Central memory CD8-positive, alpha-beta T cell (primary cell): ENCODE measurements at regions not wholly inside any gene's neighbourhood (a gene's known extent, or its start where the extent isn't known, plus 50 kb on each side); places are given as distances from the start of the nearest gene placed in this dataset.
A peak's percentile ranks its signal among the peaks of the same experiment; 100 is the strongest.

Experiments
- ATAC-seq: fragments of 150-1000 bp; cut with Tn5 transposase; replicated peaks from 2 replicates; pipeline ENCODE4 v1.10.0; 2022; ENCODE audit warnings: mild to moderate bottlenecking, moderate FRiP score, moderate number of reproducible peaks; ENCODE audit not compliant: poor library complexity, severe bottlenecking; ENCODE audit errors: extremely low read depth
- DNase-seq, 2 donors: peaks; one replicate each; pipeline ENCODE4 v3.0.0; 2021; ENCODE audit warnings: low spot score in 2 of 2
- H3K27ac Mint-ChIP-seq: one replicate; pipeline ENCODE4 v1.8.0; 2022; ENCODE audit warnings: low read depth, mild to moderate bottlenecking, moderate library complexity, mixed read lengths
- H3K27me3 Mint-ChIP-seq: one replicate; pipeline ENCODE4 v1.8.0; 2022; ENCODE audit warnings: mixed read lengths
- H3K36me3 Mint-ChIP-seq: one replicate; pipeline ENCODE4 v1.8.0; 2022; ENCODE audit warnings: mild to moderate bottlenecking, moderate library complexity, mixed read lengths; ENCODE audit not compliant: insufficient read depth
- H3K4me1 Mint-ChIP-seq: one replicate; pipeline ENCODE4 v1.8.0; 2022; ENCODE audit warnings: mixed read lengths
- H3K4me3 Mint-ChIP-seq: one replicate; pipeline ENCODE4 v1.8.0; 2022; ENCODE audit warnings: mild to moderate bottlenecking, moderate library complexity, mixed read lengths
- H3K9me3 Mint-ChIP-seq: one replicate; pipeline ENCODE4 v1.8.0; 2022; ENCODE audit warnings: mixed read lengths

DNA sequence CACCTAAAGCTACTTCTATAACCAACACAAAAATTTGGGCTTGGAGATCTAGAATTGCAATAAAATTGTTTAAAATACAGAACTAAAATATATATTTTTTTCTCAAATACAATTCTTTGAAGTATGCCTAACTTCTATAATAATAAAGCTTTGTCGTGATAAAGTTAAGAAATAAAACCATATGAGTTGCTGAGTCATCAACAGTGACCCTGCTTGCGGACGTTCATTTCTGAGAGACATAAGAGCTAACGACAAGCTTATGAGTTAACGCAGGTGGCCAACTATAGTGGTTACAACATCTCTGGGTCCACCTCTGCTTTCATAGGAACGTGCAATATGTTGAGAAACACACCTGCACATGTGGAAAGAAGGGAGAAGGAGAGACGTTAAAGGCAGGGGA, 407.1 kb upstream of the SLC14A2 start:
- ATAC-seq: no peak
- Mint-ChIP-seq H3K27ac (no peak overlapping the region), H3K4me1 (no peaks in the 10 kb centered on the region), H3K4me3 (no peak overlapping the region), H3K9me3 (no peaks in the 10 kb centered on the region), H3K27me3 (peaks cover 10% of the 10 kb centered on the region), H3K36me3 (no peaks in the 10 kb centered on the region)
- no peak for DNase-seq

DNA sequence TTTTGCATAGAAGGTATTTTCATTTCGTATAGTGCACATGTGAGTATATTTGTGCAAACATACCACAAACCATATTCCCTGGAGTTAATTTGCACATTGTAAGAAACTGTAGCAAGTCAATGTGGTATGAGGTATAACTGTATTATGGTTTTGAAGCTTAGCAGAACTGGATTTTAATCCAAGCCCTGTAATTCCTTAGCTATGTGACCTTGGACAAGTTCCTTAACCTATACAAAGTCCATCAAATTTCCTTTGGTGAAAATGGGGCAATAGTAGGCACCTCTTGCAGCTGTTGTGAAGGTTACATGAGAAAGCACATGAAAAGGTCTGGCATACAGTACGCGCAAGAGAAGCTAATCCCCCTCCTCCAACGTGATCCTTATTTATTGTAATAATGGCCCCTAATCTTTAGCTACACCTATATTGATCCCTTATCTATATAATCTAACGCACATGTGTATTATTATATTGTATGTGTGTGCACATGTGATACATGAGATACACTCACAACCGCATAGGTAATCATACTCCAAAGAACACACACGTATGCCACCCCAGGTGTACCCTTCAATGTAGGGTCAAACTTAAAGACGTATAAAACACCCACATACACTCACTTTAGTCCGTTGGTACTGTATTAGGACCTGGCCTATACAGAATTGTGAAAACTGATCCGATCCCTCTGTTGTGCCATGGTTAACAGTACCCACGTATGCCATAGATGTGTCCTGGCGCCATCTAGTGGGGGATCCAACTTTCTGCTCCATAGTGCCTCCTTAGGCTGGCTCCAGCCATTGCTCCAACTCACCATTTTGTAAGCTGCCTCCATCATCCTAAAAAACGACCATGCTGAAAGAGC, 402.9 kb upstream of the SLC14A2 start:
- H3K27ac Mint-ChIP-seq: no peak overlapping the region
- peak; percentile 61 to 62 for DNase-seq
- ATAC-seq: peak; percentile 92
- H3K4me1 Mint-ChIP-seq: no peaks in the 10 kb centered on the region
- H3K36me3 Mint-ChIP-seq: no peaks in the 10 kb centered on the region
- H3K27me3 Mint-ChIP-seq: peaks cover 10% of the 10 kb centered on the region
- no peak overlapping the region for H3K4me3 Mint-ChIP-seq
- no peaks in the 10 kb centered on the region for H3K9me3 Mint-ChIP-seq

DNA sequence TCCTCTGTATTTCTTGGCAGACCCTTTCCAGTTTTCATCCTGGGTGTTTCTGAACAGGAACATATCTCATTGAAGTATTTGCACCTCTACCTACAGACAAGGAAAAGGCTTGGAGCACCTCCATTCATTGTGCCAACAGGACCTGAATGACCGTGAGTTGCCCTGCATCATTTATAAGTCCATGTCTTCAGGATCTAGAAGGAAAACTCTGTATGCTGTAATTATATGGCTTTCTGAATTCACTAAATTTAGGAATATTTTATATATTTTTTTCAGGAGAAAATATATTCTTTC, 402.3 kb upstream of the SLC14A2 start:
- no peak overlapping the region for H3K27ac Mint-ChIP-seq
- no peak overlapping the region for H3K4me3 Mint-ChIP-seq
- H3K36me3 Mint-ChIP-seq: no peaks in the 10 kb centered on the region
- no peaks in the 10 kb centered on the region for H3K4me1 Mint-ChIP-seq
- H3K9me3 Mint-ChIP-seq: no peaks in the 10 kb centered on the region
- DNase-seq: no peak
- ATAC-seq: no peak
- H3K27me3 Mint-ChIP-seq: peaks cover 10% of the 10 kb centered on the region

DNA sequence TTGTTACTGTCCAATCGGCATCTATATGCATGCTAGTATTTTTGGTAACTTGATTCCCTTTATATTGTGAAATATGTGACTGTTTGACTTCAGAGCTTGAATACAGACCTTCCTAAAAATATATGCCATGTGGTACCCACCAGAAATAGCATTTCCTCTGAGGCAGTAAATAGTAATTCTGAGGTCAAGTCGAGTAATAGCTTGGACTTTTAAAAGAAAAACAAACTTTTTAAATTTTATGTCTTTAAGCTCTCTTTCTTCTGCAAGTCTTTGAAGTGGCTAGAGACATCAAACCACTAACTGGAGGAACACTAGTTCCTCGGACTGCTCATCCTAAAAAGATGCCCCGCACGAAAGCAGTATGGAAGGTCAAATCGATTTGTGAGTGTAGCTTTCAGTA, 396.8 kb upstream of the SLC14A2 start:
- H3K9me3 Mint-ChIP-seq: no peaks in the 10 kb centered on the region
- no peak overlapping the region for H3K27ac Mint-ChIP-seq
- no peak overlapping the region for H3K4me3 Mint-ChIP-seq
- DNase-seq (no peak), ATAC-seq (no peak)
- no peaks in the 10 kb centered on the region for H3K4me1 Mint-ChIP-seq
- peaks cover 16% of the 10 kb centered on the region for H3K27me3 Mint-ChIP-seq
- no peaks in the 10 kb centered on the region for H3K36me3 Mint-ChIP-seq

DNA sequence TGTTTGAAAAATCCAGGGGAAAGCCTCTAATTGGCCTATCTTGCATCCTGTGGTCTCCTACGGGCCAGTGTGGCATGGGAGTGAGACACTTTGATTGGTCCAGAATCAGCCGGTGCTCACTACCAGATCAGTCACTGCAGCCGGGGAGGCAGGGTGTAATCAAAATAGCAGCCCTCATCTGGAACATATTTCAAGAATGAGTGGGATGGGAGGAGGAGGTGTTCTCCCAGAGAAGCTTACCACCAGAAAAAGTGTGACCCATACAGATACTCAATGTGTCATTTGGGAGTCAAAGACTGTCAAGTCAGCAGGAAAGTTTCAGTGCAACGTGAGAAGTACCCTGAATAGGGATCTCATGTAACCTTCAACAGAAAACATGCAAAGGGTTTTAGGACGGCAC, 393.9 kb upstream of the SLC14A2 start:
- ATAC-seq (no peak), DNase-seq (no peak)
- H3K36me3 Mint-ChIP-seq: no peaks in the 10 kb centered on the region
- peaks cover 16% of the 10 kb centered on the region for H3K27me3 Mint-ChIP-seq
- H3K9me3 Mint-ChIP-seq: no peaks in the 10 kb centered on the region
- H3K4me1 Mint-ChIP-seq: no peaks in the 10 kb centered on the region
- H3K4me3 Mint-ChIP-seq: no peak overlapping the region
- H3K27ac Mint-ChIP-seq: no peak overlapping the region

DNA sequence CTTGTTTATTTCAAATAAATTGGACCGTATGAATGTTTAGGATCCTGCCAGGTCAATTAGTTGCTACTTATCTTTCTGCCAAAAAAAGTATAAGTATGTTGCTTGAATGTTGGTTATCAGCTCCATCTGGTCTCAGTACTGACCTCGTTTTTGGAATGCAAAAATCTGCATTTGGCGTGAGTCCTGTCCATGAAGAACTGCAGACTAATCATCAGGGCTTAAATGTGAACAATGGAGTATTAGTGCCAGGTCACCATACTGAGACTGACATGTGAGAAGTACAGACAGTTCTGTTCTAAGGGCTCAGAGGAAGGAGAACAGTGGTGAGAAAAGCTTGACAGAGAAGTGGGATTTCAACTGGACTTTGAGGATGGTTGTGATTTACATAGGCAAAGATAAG, 393.1 kb upstream of the SLC14A2 start:
- no peaks in the 10 kb centered on the region for H3K4me1 Mint-ChIP-seq
- DNase-seq (no peak), ATAC-seq (no peak)
- H3K27me3 Mint-ChIP-seq: peaks cover 16% of the 10 kb centered on the region
- H3K27ac Mint-ChIP-seq: no peak overlapping the region
- no peaks in the 10 kb centered on the region for H3K36me3 Mint-ChIP-seq
- H3K9me3 Mint-ChIP-seq: no peaks in the 10 kb centered on the region
- H3K4me3 Mint-ChIP-seq: no peak overlapping the region

DNA sequence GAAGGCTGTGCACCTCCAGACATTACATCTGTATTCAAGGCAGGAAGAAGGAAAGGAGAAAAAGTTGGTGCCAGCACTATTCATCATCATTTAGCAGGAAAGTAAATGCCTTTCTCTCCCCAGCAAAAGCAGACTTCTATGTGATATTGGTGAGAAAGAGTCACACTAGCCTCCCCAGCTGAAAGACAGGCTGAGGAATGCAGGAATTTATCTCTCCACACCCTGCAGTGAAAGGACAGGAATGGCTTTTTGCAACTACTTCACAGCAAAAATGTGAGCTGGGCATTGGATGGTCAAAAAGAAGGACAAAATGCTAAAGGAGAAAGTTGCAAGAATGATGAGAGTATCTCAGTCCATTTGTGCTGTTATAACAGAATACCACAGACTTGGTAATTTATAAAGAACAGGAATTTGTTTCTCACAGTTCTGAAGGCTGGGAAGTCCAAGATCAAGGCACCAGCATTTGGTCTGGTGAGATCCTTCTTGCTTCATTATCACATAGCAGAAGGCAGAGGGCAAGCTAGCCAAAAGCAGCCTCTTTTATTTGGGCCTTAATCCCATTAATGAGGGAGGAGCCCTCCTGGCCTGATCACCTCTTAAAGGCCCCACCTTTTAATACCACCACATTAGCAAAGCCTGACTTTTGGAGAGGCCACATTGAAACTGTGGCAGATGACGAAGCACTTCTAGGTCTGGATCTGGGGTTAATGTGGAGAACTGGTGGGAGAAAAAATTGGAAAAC, 388.1 kb upstream of the SLC14A2 start:
- no peaks in the 10 kb centered on the region for H3K36me3 Mint-ChIP-seq
- H3K4me1 Mint-ChIP-seq: no peaks in the 10 kb centered on the region
- DNase-seq: no peak
- no peak for ATAC-seq
- no peaks in the 10 kb centered on the region for H3K9me3 Mint-ChIP-seq
- no peak overlapping the region for H3K4me3 Mint-ChIP-seq
- no peak overlapping the region for H3K27ac Mint-ChIP-seq
- peaks cover 25% of the 10 kb centered on the region for H3K27me3 Mint-ChIP-seq

DNA sequence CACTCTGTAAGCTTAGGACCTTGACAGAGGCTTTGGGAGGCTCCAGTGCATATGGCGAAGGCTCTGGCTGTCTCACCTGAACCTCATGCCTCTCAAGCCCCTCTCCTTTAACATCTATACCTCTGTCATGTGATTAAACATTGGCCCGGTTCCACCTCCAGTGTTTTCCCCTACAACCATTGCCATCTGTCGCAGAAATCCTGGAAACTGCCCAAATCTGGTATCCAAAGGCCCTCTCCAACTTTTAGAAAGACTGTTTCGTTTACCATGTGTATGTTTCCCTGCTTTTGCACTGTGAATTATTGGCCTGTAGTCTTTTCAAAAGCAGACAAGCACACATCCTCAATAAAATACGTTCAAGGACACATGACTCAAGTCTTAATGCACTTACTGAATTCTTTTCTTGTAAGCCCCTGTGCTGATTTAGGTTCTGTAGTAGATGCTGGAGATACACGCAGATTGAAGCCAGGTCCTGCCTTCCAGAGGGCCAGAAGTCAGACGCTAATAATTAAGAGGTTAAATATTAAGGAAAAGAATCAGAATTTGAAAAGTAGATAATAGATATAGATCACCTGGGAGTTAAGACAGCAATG, 386.4 kb upstream of the SLC14A2 start:
- Mint-ChIP-seq H3K4me1 (no peaks in the 10 kb centered on the region), H3K36me3 (no peaks in the 10 kb centered on the region), H3K9me3 (no peaks in the 10 kb centered on the region), H3K4me3 (no peak overlapping the region), H3K27me3 (peaks cover 12% of the 10 kb centered on the region), H3K27ac (no peak overlapping the region)
- no peak for ATAC-seq
- no peak for DNase-seq

DNA sequence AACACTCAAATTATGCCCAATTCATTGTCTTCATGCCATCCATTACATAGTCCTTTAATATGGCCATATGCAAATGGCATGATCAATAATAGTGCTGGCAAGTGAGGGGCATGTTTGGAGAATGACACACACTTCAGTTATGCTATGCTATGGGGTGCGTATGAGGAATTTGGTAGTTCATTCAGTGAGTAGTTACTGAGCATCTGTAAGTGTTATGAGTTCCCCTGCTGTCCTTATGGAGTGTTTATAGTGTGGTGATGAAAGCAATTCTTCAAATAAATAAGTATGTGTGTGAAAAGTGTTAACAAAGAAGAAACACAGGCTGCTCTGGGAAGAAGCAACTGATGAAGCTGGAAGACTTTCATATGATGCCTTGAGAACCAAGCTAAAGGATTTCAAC, 383.7 kb upstream of the SLC14A2 start:
- DNase-seq (no peak), ATAC-seq (no peak)
- Mint-ChIP-seq H3K9me3 (no peaks in the 10 kb centered on the region), H3K27me3 (peaks cover 12% of the 10 kb centered on the region), H3K27ac (no peak overlapping the region), H3K36me3 (no peaks in the 10 kb centered on the region), H3K4me1 (no peaks in the 10 kb centered on the region), H3K4me3 (no peak overlapping the region)

DNA sequence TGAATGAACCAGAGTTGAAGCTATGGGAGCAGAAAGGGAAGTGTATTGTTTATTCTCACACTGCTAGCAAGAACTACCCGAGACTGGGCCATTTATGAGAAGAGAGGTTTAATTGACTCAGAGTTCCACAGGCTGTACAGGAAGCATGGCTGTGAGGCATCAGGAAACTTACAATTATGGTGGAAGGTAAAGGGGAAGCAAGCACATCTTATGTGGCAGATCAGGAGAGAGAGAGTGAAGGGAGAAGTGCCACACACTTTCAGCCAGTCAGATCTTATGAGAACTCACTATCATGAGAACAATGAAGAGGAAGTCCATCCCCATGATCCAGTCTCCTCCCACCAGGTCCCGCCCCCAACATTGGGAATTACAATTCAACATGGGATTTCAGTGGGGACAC, 383.2 kb upstream of the SLC14A2 start:
- H3K36me3 Mint-ChIP-seq: no peaks in the 10 kb centered on the region
- no peaks in the 10 kb centered on the region for H3K4me1 Mint-ChIP-seq
- H3K9me3 Mint-ChIP-seq: no peaks in the 10 kb centered on the region
- no peak overlapping the region for H3K4me3 Mint-ChIP-seq
- DNase-seq (no peak), ATAC-seq (no peak)
- no peak overlapping the region for H3K27ac Mint-ChIP-seq
- H3K27me3 Mint-ChIP-seq: peaks cover 12% of the 10 kb centered on the region

DNA sequence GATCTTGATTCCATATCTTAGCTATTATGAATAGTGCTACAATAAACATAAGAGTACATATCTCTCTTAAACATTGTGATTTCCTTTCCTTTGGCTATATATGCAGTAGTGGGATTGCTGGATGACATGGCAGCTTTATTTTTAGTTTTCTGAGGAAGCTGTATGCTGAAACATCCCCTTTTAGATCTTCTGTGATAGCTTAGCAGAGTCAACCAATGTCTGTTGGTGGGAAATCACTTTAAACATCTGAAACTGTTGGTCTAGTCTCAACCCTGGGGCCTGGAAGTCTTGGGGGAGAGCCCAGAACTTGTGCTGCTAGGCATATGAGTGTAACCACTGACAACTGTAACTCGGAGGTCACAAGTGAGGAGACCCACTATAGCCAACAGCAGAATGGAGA, 378.6 kb upstream of the SLC14A2 start:
- no peak for DNase-seq
- H3K36me3 Mint-ChIP-seq: no peaks in the 10 kb centered on the region
- no peak overlapping the region for H3K4me3 Mint-ChIP-seq
- no peaks in the 10 kb centered on the region for H3K9me3 Mint-ChIP-seq
- H3K4me1 Mint-ChIP-seq: no peaks in the 10 kb centered on the region
- H3K27ac Mint-ChIP-seq: no peak overlapping the region
- ATAC-seq: no peak
- peaks cover 35% of the 10 kb centered on the region for H3K27me3 Mint-ChIP-seq

DNA sequence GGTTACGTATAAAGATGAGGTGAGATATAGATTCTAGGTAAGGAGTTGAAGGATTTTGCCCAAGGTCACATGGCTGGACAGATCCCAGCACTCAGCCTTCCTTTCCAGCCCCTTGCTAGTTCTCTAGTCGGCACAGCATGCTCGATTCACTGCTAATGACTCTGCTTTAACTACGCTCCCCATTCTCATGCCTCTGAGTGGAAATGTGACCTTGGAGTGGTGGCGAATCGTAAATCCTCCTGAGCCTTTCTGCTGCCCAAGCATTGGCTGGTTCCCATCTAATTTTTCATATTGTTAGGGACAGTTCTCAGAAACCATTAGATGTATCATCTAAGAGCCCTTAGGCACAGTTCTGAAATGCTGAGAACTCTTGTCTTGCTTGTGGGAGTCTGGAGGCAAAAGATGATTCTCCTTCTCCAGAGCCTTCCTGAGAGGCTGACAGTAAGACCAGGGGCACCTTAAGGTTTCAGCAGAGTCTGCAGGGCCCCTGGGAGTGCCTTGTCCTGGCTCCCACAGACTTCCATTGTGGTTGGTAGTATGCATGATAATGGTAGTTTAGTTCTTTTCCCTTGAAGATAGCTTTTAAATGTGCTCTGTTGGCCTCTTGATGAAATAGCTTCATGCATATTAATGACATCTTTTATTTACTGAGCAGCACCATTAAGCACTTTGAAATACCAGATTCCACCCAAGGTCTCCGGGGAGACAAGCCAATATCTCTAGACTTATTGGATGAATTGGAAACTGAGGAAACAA, 377.8 kb upstream of the SLC14A2 start:
- Mint-ChIP-seq H3K36me3 (no peaks in the 10 kb centered on the region), H3K4me1 (no peaks in the 10 kb centered on the region), H3K27me3 (peaks cover 35% of the 10 kb centered on the region), H3K9me3 (no peaks in the 10 kb centered on the region), H3K27ac (no peak overlapping the region), H3K4me3 (no peak overlapping the region)
- no peak for DNase-seq
- no peak for ATAC-seq
